Vagina (tissue), 2 donors: ENCODE measurements at regions not wholly inside any gene's neighbourhood (a gene's known extent, or its start where the extent isn't known, plus 50 kb on each side); places are given as distances from the start of the nearest gene placed in this dataset.

ENCODE experiments used
- CTCF ChIP-seq, 3 experiments: fragments of 450-650 bp in 2 of 3; fragments of 200-600 bp in 1 of 3; sonication (generic) in 1 of 3; IDR thresholded peaks; one replicate each; pipeline ENCODE4 v1.5.1; 2017 to 2019; ENCODE audit warnings: antibody characterized with exemption in 3 of 3, mild to moderate bottlenecking in 2 of 3, moderate library complexity in 2 of 3
- POLR2A ChIP-seq, 2 donors: fragments of 450-650 bp; IDR thresholded peaks; one replicate each; pipeline ENCODE4 v1.6.1; 2017; ENCODE audit warnings: antibody characterized with exemption in 2 of 2, mild to moderate bottlenecking in 2 of 2, moderate library complexity in 2 of 2
- POLR2AphosphoS5 ChIP-seq, 2 donors: sonication (generic); formaldehyde crosslinking; IDR thresholded peaks; one replicate each; pipeline ENCODE4 v1.9.0; 2017; ENCODE audit warnings: antibody characterized with exemption in 2 of 2, mild to moderate bottlenecking in 2 of 2, low read depth in 1 of 2; ENCODE audit not compliant: insufficient read depth in 1 of 2

GRCh38 chr1:93766451-93766850, 84.8 kb upstream of the BCAR3 start:
- TF ChIP-seq POLR2AphosphoS5 (IDR thresholded peaks at IDR 0.05; ENCODE audit: insufficient read depth in 1 of 2, low read depth in 1 of 2) (no peak), CTCF (IDR thresholded peaks at IDR 0.05) (no peak), POLR2A (IDR thresholded peaks at IDR 0.05) (no peak)
